ENCODE measurements at regions not wholly inside any gene's neighbourhood (a gene's known extent, or its start where the extent isn't known, plus 50 kb on each side); places are given as distances from the start of the nearest gene placed in this dataset.

DNA sequence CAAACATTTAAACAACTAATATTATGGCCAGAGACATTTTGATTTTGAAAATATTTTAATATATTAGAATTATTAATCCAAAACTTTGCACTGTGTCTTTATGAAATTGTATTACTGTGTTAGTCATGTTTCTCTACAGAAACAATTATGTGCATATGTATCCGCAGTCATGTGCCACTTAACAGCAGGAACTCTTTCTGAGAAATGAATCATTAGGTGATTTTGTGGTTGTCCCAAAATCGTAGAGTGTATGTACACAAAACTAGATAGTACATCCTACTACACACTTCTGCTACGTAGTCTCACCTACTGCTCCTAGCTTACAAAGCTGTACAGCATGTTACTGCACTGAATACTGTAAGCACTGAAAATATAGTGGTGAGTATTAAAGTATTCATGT is 479.2 kb upstream of the DSEL start:
- TF ChIP-seq EP300 (IDR thresholded peaks at IDR 0.05) (no peak), POLR2A (IDR thresholded peaks at IDR 0.05) (no peak)
- TF ChIP-seq, protein P1, sequence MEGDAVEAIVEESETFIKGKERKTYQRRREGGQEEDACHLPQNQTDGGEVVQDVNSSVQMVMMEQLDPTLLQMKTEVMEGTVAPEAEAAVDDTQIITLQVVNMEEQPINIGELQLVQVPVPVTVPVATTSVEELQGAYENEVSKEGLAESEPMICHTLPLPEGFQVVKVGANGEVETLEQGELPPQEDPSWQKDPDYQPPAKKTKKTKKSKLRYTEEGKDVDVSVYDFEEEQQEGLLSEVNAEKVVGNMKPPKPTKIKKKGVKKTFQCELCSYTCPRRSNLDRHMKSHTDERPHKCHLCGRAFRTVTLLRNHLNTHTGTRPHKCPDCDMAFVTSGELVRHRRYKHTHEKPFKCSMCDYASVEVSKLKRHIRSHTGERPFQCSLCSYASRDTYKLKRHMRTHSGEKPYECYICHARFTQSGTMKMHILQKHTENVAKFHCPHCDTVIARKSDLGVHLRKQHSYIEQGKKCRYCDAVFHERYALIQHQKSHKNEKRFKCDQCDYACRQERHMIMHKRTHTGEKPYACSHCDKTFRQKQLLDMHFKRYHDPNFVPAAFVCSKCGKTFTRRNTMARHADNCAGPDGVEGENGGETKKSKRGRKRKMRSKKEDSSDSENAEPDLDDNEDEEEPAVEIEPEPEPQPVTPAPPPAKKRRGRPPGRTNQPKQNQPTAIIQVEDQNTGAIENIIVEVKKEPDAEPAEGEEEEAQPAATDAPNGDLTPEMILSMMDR (IDR thresholded peaks at IDR 0.05): no peak
